Endodermal cell (in vitro differentiated cells): ENCODE measurements at regions not wholly inside any gene's neighbourhood (a gene's known extent, or its start where the extent isn't known, plus 50 kb on each side); places are given as distances from the start of the nearest gene placed in this dataset.

Source experiments
- DNase-seq: peaks from one replicate; pipeline ENCODE4 v3.0.0-alpha.2; 2017
- H3K27ac ChIP-seq: 2 replicates; pipeline ENCODE4 v1.5.1; 2013; ENCODE audit warnings: mild to moderate bottlenecking, low read depth, low read length, moderate library complexity
- H3K27me3 ChIP-seq: 2 replicates; pipeline ENCODE4 v1.6.1; 2013; ENCODE audit warnings: mild to moderate bottlenecking, low read length, moderate library complexity; ENCODE audit not compliant: insufficient read depth, control insufficient read depth, poor library complexity, severe bottlenecking
- H3K36me3 ChIP-seq: 2 replicates; pipeline ENCODE4 v1.7.0; 2013; ENCODE audit warnings: mild to moderate bottlenecking, low read length, moderate library complexity; ENCODE audit not compliant: control insufficient read depth, insufficient read depth
- H3K4me1 ChIP-seq: one replicate; pipeline ENCODE4 v1.7.0; 2013; ENCODE audit warnings: low read length; ENCODE audit not compliant: control insufficient read depth, insufficient read depth
- H3K4me3 ChIP-seq: 2 replicates; pipeline ENCODE4 v1.5.1; 2013; ENCODE audit warnings: mild to moderate bottlenecking, low read length, moderate library complexity
- H3K9ac ChIP-seq: 2 replicates; pipeline ENCODE4 v1.6.1; 2013; ENCODE audit warnings: mild to moderate bottlenecking, low read length, moderate library complexity; ENCODE audit not compliant: poor library complexity, severe bottlenecking; ENCODE audit errors: extremely low read depth
- H3K9me3 ChIP-seq: 2 replicates; pipeline ENCODE4 v1.6.1; 2013; ENCODE audit warnings: mild to moderate bottlenecking, low read length, moderate library complexity; ENCODE audit not compliant: control insufficient read depth
- H3K27ac Mint-ChIP-seq: 2 replicates; pipeline ENCODE4 v1.8.0; 2020; ENCODE audit warnings: mixed read lengths
- H3K27me3 Mint-ChIP-seq: 2 replicates; pipeline ENCODE4 v1.8.0; 2021; ENCODE audit warnings: mild to moderate bottlenecking, mixed read lengths; ENCODE audit not compliant: insufficient read depth
- H3K36me3 Mint-ChIP-seq: 2 replicates; pipeline ENCODE4 v1.8.0; 2020; ENCODE audit warnings: low read depth, mixed read lengths
- H3K4me1 Mint-ChIP-seq: 2 replicates; pipeline ENCODE4 v1.8.0; 2020; ENCODE audit warnings: mixed read lengths
- H3K4me3 Mint-ChIP-seq: 2 replicates; pipeline ENCODE4 v1.8.0; 2020; ENCODE audit warnings: mild to moderate bottlenecking, moderate library complexity, mixed read lengths
- H3K9me3 Mint-ChIP-seq: 2 replicates; pipeline ENCODE4 v1.8.0; 2020; ENCODE audit warnings: mild to moderate bottlenecking, mixed read lengths
- CTCF ChIP-seq: fragments of 200-600 bp; sonication (generic); conservative IDR thresholded peaks from 2 replicates; pipeline ENCODE4 v1.5.0; 2021; ENCODE audit warnings: antibody characterized with exemption, mild to moderate bottlenecking
- WGBS, 2 experiments: methylation state at CpG; one replicate each; pipeline versions ENCODE4 v1.1.5 to v1.1.7; 2013; ENCODE audit warnings: missing lambda C conversion rate in 2 of 2, mixed read lengths in 1 of 2; ENCODE audit not compliant: insufficient coverage in 1 of 2, insufficient read length in 1 of 2; 5-methylcytosine and 5-hydroxymethylcytosine counted together

GRCh38 chr5:135650081-135650480 is 71.3 kb upstream of the CXCL14 start:
- no peak for TF ChIP-seq CTCF
- 93% methylated on average over 2 of the region's 2 CpGs; no CpG with 5 or more reads in 1 of the 2 experiments for WGBS, 2 experiments
- Histone ChIP-seq H3K36me3 (no peaks in the 10 kb centered on the region), H3K4me3 (no peak overlapping the region), H3K9ac (no peak overlapping the region), H3K9me3 (no peaks in the 10 kb centered on the region), H3K4me1 (no peaks in the 10 kb centered on the region), H3K27me3 (no peaks in the 10 kb centered on the region), H3K27ac (no peak overlapping the region)
- no peaks in the 10 kb centered on the region for H3K4me1 Mint-ChIP-seq
- H3K27ac Mint-ChIP-seq: no peak overlapping the region
- H3K36me3 Mint-ChIP-seq: no peaks in the 10 kb centered on the region
- no peak for DNase-seq
- no peaks in the 10 kb centered on the region for H3K9me3 Mint-ChIP-seq
- H3K27me3 Mint-ChIP-seq: peaks cover 7% of the 10 kb centered on the region
- no peak overlapping the region for H3K4me3 Mint-ChIP-seq

GRCh38 chr5:135649435-135649834 is 70.6 kb upstream of the CXCL14 start:
- Histone ChIP-seq H3K27ac (no peak overlapping the region), H3K4me1 (no peaks in the 10 kb centered on the region), H3K4me3 (no peak overlapping the region), H3K27me3 (no peaks in the 10 kb centered on the region), H3K36me3 (no peaks in the 10 kb centered on the region), H3K9me3 (no peaks in the 10 kb centered on the region), H3K9ac (no peak overlapping the region)
- no peak overlapping the region for H3K4me3 Mint-ChIP-seq
- no peaks in the 10 kb centered on the region for H3K36me3 Mint-ChIP-seq
- H3K9me3 Mint-ChIP-seq: no peaks in the 10 kb centered on the region
- no peak overlapping the region for H3K27ac Mint-ChIP-seq
- WGBS, 2 experiments: 91 to 100% methylated on average over 2 to 3 of the region's 3 CpGs
- H3K4me1 Mint-ChIP-seq: no peaks in the 10 kb centered on the region
- no peak for DNase-seq
- peaks cover 9% of the 10 kb centered on the region for H3K27me3 Mint-ChIP-seq
- no peak for TF ChIP-seq CTCF

GRCh38 chr5:135648116-135648515 is 69.3 kb upstream of the CXCL14 start:
- Mint-ChIP-seq H3K36me3 (no peaks in the 10 kb centered on the region), H3K4me1 (peaks cover 7% of the 10 kb centered on the region), H3K4me3 (no peak overlapping the region), H3K27me3 (peaks cover 7% of the 10 kb centered on the region), H3K9me3 (no peaks in the 10 kb centered on the region), H3K27ac (no peak overlapping the region)
- Histone ChIP-seq H3K36me3 (no peaks in the 10 kb centered on the region), H3K27ac (no peak overlapping the region), H3K27me3 (no peaks in the 10 kb centered on the region), H3K4me1 (no peaks in the 10 kb centered on the region), H3K9me3 (no peaks in the 10 kb centered on the region), H3K4me3 (no peak overlapping the region), H3K9ac (no peak overlapping the region)
- no peak for TF ChIP-seq CTCF
- 89 to 91% methylated on average over 1 to 2 of the region's 2 CpGs for WGBS, 2 experiments
- DNase-seq: no peak
